H4 (cell line): ENCODE measurements at regions not wholly inside any gene's neighbourhood (a gene's known extent, or its start where the extent isn't known, plus 50 kb on each side); places are given as distances from the start of the nearest gene placed in this dataset.

Source experiments
- DNase-seq: peaks from one replicate; pipeline ENCODE4 v3.0.0-alpha.2; 2015; ENCODE audit warnings: low spot score

DNA sequence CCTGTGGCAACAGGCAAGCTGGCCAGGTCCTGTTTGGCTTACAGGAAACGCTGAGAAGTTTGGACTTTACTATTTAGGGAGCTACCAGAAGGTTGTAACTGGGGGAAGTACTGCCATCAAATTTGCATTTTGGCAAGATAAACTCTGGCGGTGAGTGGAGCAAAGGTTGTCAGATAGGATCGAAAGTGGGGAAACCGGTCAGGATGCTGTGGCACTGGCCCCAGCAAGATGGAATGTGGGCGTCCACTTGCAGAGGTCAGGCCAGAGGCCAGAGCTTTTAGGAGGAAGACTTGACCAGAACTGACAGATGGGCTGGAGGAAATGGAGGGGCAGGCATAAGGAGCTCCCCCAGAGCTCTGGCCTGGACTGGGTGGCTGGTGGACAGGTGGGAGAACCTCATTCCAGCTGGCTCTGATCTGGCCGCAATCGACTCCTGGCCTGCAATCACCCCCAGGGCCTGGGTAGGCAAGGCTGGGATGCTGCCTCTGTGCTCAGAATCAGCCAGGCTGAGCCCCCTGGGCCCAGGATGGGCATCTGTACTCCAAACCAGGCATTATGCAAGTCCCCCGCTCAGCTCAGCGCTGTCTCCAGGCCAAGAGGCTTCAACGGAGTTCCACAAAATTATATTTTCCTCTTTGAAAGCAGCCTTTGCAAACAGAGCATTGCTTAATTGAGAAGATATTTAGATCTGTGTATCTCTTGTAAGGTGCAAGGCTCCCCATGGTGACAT, 178.3 kb upstream of the NECTIN1 start:
- no peak for DNase-seq

GRCh38 chr11:119906376-119906775, 177.4 kb upstream of the NECTIN1 start:
- no peak for DNase-seq

DNA sequence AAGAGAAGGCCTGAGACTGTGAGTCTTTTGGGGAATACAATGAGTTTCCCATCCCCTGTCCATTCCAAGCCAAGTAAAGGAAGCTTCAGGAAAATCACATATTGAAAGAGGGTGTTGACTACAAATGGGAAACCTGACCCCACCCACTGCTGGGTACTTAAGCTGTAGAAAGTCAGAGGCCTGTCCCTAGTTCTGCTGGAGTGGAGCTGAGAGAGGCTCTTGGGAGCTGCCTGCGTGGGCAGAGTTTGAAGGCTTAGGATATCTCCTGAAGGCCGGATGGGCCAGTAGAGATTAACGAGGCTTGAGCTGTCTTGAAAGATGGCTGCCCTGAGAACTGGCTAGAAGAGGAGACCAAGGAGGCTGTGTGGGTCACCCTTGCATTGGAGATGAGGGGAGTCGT, 176.2 kb upstream of the NECTIN1 start:
- DNase-seq, result no peak

- no peak for DNase-seq
Measured at GRCh38 chr11:119904531-119905035, 175.6 kb upstream of the NECTIN1 start.

- no peak for DNase-seq
Measured at GRCh38 chr11:119903821-119904220, 174.8 kb upstream of the NECTIN1 start.

- no peak for DNase-seq
Measured at GRCh38 chr11:119903389-119903788, 174.4 kb upstream of the NECTIN1 start.

GRCh38 chr11:119902656-119903231, 173.7 kb upstream of the NECTIN1 start:
- DNase-seq, result no peak

GRCh38 chr11:119901657-119902577, 172.9 kb upstream of the NECTIN1 start:
- DNase-seq, result no peak

GRCh38 chr11:119899997-119900396, 171.0 kb upstream of the NECTIN1 start:
- no peak for DNase-seq

DNA sequence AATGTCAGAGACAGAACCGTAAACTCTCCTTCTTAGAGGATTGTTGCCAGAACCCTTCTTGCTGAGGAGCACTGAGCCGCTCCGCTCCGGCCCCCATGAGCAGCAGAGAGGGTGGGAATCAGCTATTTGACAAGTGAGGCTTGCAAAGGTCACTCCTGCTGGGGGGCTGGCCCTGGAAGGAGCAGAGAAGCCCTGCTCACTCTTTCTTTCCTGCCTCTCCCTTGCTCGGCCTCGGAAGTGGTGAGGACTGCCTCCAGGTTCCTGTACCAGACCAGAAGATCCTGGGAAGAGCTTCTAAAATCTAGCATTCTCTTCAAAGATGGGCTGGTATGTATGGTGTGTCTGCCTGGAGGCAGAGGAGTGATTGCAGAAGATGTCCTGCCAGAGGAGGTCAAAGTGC, 168.6 kb upstream of the NECTIN1 start:
- DNase-seq, result no peak

- no peak for DNase-seq
Measured at GRCh38 chr11:119897046-119897440, 168.0 kb upstream of the NECTIN1 start.

GRCh38 chr11:119896387-119897045, 167.5 kb upstream of the NECTIN1 start:
- DNase-seq, result no peak

DNA sequence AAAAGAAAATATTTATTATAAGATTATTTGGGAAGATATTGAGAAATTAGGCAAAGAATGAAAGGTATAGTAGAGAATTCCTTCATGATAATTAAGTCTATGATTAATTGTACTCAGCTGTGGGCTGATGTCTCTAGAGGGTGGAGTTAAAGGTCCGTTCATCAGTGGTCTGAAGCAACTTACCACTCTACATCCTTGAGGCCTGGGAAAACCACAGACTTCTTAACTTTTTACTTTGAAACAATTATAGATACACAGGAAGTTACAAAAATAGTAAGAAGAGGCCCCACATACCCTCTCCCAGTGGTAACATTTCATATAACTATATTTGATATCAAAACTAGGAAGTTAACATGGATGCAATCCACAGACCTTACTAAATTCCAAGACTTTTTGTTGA, 167.0 kb upstream of the NECTIN1 start:
- DNase-seq, result no peak

GRCh38 chr11:119894916-119895315, 165.9 kb upstream of the NECTIN1 start:
- no peak for DNase-seq

DNA sequence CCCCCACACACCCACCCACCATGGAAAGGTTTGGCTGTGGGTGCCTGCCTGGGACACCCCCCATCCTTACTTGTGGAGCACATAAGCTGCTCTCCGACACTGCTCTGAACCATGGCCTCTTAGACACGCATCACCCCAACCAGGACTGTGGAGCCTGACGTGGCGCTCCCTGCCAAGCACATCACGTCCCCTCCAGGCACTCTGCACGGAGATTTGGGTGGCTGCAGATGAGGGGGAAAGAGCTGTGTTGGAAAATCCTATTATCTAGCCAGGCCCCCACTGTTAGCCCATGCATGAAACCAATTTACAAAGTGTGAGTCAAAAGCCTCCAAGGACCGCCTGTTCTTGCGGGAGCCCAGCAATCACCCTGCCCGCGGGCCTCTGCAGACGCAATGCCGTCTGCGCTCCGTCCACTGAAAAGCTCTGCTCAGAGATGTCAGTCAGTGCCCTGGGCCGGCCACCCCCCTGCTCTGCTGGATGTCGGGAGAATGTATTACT, 163.4 kb upstream of the NECTIN1 start:
- no peak for DNase-seq

GRCh38 chr11:119891055-119891768, 162.2 kb upstream of the NECTIN1 start:
- no peak for DNase-seq

DNA sequence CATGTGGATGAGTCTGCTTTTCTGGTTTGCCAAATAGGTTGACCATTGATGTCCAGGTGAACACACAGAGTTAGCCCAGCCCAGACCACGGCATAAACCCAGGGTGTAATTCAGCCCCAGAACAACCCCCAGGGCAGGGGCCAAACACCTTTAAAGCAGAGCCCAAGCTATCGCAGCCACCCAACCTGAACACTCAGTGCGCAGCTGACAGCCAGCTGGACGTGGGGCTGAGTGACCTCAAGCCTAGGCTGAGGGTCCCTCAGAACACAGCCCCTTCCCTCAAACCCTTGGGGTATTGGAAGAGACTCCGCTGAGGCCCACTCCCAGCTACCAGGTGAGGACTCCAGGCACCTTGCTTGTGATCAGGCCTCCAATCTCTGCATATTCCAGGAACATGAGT, 161.5 kb upstream of the NECTIN1 start:
- no peak for DNase-seq

DNA sequence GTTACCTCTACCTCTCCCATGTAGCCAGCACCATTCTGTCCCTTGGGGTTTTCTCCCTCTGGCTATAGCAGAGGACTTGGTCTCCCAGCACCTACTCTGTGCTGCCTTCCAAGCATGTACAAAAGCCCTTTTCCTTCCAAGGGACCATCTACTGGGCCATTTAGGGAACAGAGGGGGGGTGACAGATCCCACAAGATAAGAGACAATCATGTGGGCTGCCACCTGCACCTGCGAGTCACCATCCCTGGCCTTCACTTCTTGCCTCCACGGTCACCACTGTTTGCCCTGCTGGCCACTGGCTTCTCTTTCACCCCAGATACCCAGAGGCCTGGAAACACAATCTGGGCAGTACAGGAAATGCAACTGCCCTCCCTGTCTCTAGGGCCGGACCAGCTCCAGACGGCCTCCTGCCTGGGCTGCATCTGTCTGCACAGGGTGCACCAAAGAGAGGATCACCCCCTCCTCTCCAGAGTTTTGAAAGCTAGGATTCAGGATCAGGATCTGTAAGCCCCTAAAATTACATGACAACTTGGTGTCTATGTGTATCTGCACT, 160.8 kb upstream of the NECTIN1 start:
- no peak for DNase-seq

DNA sequence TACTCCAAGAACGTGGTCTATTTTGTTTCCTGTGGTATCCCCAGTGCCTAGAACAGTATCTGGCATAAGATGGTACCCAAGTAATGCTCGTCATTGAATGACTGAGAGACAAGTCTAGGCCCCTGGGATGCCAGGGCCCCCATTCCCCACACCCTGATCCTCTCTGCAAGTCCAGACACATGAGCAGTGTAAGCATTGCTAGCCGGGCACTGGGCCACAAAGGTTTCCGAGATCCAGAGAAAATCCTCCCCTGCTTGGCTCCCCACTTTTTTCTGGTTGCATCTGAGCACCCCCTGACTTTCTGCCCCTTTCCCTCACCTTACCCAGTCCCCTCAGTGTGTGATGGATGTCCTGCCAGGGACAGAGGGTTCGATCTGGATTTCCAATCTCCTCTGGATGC, 160.1 kb upstream of the NECTIN1 start:
- no peak for DNase-seq

DNA sequence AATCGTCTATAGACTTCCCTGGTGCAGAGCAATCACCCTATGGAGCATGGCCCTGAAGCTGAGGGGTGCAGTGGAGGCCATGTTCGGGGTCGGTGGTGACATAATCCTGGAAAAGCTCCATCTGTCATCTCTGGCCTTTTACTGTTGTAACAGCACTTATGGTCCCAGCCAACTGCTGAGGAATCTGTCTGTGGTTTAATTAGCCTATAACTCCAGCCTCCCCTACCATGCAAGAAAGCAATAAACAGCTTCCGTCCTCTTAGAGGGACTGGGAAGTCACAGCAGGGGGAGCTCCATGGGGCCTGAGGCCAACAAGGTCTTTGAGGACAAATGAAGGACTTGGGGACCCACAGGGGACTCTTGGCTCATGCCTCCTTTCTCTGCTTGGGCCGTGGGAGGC, 159.1 kb upstream of the NECTIN1 start:
- peak; percentile 66 for DNase-seq
